WTC11 (cell line): ENCODE measurements at regions not wholly inside any gene's neighbourhood (a gene's known extent, or its start where the extent isn't known, plus 50 kb on each side); places are given as distances from the start of the nearest gene placed in this dataset.

Experiments used
- ATAC-seq: fragments of 200-7000 bp; cut with Tn5 transposase; 2 replicates; pipeline ENCODE4 v1.10.0; 2021; ENCODE audit warnings: mild to moderate bottlenecking, moderate library complexity
- CTCF ChIA-PET: fragments of 300-600 bp; sonication (Branson Sonifier 250); formaldehyde crosslinking; loops from one replicate; lab custom pipeline; 2021; ENCODE audit warnings: antibody characterized with exemption; lab: Charles Lee
- POLR2A ChIA-PET: fragments of 350-600 bp; sonication (Branson Sonifier 250); formaldehyde crosslinking; loops from one replicate; lab custom pipeline; 2021; ENCODE audit warnings: antibody characterized with exemption; lab: Charles Lee
- DNase-seq: peaks from one replicate; pipeline ENCODE4 v3.0.0; 2021; ENCODE audit warnings: low spot score
- H3K27ac Mint-ChIP-seq: 2 replicates; pipeline ENCODE4 v1.8.0; 2021; ENCODE audit warnings: mixed read lengths
- H3K27me3 Mint-ChIP-seq: 2 replicates; pipeline ENCODE4 v1.8.0; 2021; ENCODE audit warnings: low read depth, mild to moderate bottlenecking, moderate library complexity, mixed read lengths
- H3K36me3 Mint-ChIP-seq: 2 replicates; pipeline ENCODE4 v1.8.0; 2021; ENCODE audit warnings: mixed read lengths
- H3K4me1 Mint-ChIP-seq: 2 replicates; pipeline ENCODE4 v1.8.0; 2022; ENCODE audit warnings: mixed read lengths
- H3K4me3 Mint-ChIP-seq: 2 replicates; pipeline ENCODE4 v1.8.0; 2021; ENCODE audit warnings: mild to moderate bottlenecking, moderate library complexity, mixed read lengths
- H3K9me3 Mint-ChIP-seq: 2 replicates; pipeline ENCODE4 v1.8.0; 2021; ENCODE audit warnings: mixed read lengths
- GTF2I ChIP-seq: fragments of 250-450 bp; sonication (Bioruptor Pico); conservative IDR thresholded peaks from 2 replicates; pipeline ENCODE4 v1.4.0; 2021; ENCODE audit warnings: mild to moderate bottlenecking
- JUN ChIP-seq: sonication (generic); formaldehyde crosslinking; IDR thresholded peaks from 2 replicates; pipeline ENCODE4 v1.8.0; 2023; ENCODE audit warnings: mild to moderate bottlenecking, missing genetic modification reagents
- MXD4 ChIP-seq: fragments of 250-450 bp; sonication (Bioruptor Pico); IDR thresholded peaks from 2 replicates; pipeline ENCODE4 v1.8.0; 2021; ENCODE audit warnings: mild to moderate bottlenecking, moderate library complexity, borderline replicate concordance
- RELA ChIP-seq: sonication (generic); formaldehyde crosslinking; IDR thresholded peaks from 2 replicates; pipeline ENCODE4 v1.8.1; 2022; ENCODE audit warnings: missing genetic modification reagents, mild to moderate bottlenecking, borderline replicate concordance
- TEAD4 ChIP-seq: sonication (generic); formaldehyde crosslinking; IDR thresholded peaks from 2 replicates; pipeline ENCODE4 v1.8.0; 2022; ENCODE audit warnings: mild to moderate bottlenecking, missing genetic modification reagents
- ZNF671 ChIP-seq: fragments of 250-450 bp; sonication (Bioruptor Pico); IDR thresholded peaks from 2 replicates; pipeline ENCODE4 v1.8.0; 2021; ENCODE audit warnings: mild to moderate bottlenecking
- TF ChIP-seq, protein P1 (sequence below): sonication (generic); formaldehyde crosslinking; IDR thresholded peaks from 2 replicates; pipeline ENCODE4 v1.8.0; 2022; ENCODE audit warnings: mild to moderate bottlenecking, missing genetic modification reagents
- TF ChIP-seq, protein P2 (sequence below): fragments of 250-450 bp; sonication (Bioruptor Pico); IDR thresholded peaks from 2 replicates; pipeline ENCODE4 v1.9.0; 2021; ENCODE audit warnings: mild to moderate bottlenecking, borderline replicate concordance
- TF ChIP-seq, protein P3 (sequence below): sonication (generic); formaldehyde crosslinking; IDR thresholded peaks from 2 replicates; pipeline ENCODE4 v1.8.0; 2023; ENCODE audit warnings: missing genetic modification reagents
- TF ChIP-seq, protein P4 (sequence below): sonication (generic); formaldehyde crosslinking; IDR thresholded peaks from 2 replicates; pipeline ENCODE4 v1.8.1; 2023; ENCODE audit warnings: mild to moderate bottlenecking, missing genetic modification reagents, moderate library complexity
- TF ChIP-seq, protein P5 (sequence below): sonication (generic); formaldehyde crosslinking; IDR thresholded peaks from 2 replicates; pipeline ENCODE4 v1.8.1; 2023; ENCODE audit warnings: mild to moderate bottlenecking, missing genetic modification reagents, borderline replicate concordance

DNA sequence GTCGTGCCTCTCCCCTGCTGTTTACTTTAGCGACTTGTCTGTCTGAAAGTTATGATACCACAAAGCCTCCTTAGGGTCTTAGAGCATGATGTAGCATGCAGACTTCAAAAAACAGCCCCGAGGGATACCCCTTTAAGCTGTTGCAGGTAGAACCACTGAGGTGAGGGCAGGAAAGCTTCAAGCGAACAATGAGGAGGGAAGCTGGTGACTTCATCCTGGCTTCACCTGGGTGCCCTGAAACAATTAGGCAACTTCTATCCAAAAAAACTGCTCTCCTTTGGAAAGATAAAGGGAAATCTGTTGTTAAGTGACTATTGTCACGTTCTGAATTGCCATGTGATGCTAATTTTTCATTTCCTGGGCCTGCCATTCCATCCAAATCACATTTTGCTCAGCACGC is 231.6 kb downstream of the SOX2 start (continued):
- TF ChIP-seq, protein P1, sequence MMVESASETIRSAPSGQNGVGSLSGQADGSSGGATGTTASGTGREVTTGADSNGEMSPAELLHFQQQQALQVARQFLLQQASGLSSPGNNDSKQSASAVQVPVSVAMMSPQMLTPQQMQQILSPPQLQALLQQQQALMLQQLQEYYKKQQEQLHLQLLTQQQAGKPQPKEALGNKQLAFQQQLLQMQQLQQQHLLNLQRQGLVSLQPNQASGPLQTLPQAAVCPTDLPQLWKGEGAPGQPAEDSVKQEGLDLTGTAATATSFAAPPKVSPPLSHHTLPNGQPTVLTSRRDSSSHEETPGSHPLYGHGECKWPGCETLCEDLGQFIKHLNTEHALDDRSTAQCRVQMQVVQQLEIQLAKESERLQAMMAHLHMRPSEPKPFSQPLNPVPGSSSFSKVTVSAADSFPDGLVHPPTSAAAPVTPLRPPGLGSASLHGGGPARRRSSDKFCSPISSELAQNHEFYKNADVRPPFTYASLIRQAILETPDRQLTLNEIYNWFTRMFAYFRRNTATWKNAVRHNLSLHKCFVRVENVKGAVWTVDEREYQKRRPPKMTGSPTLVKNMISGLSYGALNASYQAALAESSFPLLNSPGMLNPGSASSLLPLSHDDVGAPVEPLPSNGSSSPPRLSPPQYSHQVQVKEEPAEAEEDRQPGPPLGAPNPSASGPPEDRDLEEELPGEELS (CRISPR knock-in tag), result no peak
- TF ChIP-seq JUN (CRISPR knock-in tag) (no peak), TEAD4 (CRISPR knock-in tag) (no peak), ZNF671 (CRISPR knock-in tag) (no peak)
- TF ChIP-seq, protein P2, sequence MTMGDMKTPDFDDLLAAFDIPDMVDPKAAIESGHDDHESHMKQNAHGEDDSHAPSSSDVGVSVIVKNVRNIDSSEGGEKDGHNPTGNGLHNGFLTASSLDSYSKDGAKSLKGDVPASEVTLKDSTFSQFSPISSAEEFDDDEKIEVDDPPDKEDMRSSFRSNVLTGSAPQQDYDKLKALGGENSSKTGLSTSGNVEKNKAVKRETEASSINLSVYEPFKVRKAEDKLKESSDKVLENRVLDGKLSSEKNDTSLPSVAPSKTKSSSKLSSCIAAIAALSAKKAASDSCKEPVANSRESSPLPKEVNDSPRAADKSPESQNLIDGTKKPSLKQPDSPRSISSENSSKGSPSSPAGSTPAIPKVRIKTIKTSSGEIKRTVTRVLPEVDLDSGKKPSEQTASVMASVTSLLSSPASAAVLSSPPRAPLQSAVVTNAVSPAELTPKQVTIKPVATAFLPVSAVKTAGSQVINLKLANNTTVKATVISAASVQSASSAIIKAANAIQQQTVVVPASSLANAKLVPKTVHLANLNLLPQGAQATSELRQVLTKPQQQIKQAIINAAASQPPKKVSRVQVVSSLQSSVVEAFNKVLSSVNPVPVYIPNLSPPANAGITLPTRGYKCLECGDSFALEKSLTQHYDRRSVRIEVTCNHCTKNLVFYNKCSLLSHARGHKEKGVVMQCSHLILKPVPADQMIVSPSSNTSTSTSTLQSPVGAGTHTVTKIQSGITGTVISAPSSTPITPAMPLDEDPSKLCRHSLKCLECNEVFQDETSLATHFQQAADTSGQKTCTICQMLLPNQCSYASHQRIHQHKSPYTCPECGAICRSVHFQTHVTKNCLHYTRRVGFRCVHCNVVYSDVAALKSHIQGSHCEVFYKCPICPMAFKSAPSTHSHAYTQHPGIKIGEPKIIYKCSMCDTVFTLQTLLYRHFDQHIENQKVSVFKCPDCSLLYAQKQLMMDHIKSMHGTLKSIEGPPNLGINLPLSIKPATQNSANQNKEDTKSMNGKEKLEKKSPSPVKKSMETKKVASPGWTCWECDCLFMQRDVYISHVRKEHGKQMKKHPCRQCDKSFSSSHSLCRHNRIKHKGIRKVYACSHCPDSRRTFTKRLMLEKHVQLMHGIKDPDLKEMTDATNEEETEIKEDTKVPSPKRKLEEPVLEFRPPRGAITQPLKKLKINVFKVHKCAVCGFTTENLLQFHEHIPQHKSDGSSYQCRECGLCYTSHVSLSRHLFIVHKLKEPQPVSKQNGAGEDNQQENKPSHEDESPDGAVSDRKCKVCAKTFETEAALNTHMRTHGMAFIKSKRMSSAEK (CRISPR knock-in tag), result no peak
- TF ChIP-seq, protein P3, sequence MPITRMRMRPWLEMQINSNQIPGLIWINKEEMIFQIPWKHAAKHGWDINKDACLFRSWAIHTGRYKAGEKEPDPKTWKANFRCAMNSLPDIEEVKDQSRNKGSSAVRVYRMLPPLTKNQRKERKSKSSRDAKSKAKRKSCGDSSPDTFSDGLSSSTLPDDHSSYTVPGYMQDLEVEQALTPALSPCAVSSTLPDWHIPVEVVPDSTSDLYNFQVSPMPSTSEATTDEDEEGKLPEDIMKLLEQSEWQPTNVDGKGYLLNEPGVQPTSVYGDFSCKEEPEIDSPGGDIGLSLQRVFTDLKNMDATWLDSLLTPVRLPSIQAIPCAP (CRISPR knock-in tag), result no peak
- TF ChIP-seq, all 79 proteins: peak for 0

DNA sequence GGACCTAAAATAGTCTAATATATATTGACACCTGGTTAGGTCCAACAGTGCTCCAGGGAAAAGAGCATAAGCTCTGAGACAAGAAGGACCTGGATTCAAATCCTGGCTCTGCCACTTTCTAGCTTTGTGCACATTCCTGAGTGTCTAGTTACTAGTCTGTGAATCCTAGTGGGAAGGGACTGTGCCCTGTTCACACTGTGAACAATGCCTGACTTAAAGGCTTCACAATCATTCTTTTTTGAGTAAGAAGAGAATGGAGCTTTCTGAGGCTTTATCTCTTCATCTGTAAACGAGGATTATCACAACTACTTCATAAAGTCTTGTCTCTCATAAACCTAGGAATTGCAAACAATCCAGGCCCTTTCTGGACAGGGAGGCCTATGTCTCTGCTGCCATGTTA is 235.9 kb downstream of the SOX2 start:
- POLR2A ChIA-PET, result no interaction called here
- TF ChIP-seq, protein P4, sequence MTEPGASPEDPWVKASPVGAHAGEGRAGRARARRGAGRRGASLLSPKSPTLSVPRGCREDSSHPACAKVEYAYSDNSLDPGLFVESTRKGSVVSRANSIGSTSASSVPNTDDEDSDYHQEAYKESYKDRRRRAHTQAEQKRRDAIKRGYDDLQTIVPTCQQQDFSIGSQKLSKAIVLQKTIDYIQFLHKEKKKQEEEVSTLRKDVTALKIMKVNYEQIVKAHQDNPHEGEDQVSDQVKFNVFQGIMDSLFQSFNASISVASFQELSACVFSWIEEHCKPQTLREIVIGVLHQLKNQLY (CRISPR knock-in tag), result no peak
- no peak for TF ChIP-seq GTF2I (CRISPR knock-in tag)
- Mint-ChIP-seq H3K27me3 (no peaks in the 10 kb centered on the region; the same call in 1 of the 2 replicates), H3K4me3 (no peak overlapping the region), H3K27ac (no peak overlapping the region), H3K4me1 (peaks cover 34% of the 10 kb centered on the region), H3K9me3 (peaks cover 4% of the 10 kb centered on the region; the same call in 1 of the 2 replicates), H3K36me3 (peaks cover 3% of the 10 kb centered on the region; the same call in 1 of the 2 replicates)
- DNase-seq (no peak), ATAC-seq (no peak)
- CTCF ChIA-PET, result interaction anchor here (0.8 to 0.9 kb wide), 2 partner anchors 247 to 656 kb away, joined by 3 read pairs; no protein-coding TSS in a partner anchor

DNA sequence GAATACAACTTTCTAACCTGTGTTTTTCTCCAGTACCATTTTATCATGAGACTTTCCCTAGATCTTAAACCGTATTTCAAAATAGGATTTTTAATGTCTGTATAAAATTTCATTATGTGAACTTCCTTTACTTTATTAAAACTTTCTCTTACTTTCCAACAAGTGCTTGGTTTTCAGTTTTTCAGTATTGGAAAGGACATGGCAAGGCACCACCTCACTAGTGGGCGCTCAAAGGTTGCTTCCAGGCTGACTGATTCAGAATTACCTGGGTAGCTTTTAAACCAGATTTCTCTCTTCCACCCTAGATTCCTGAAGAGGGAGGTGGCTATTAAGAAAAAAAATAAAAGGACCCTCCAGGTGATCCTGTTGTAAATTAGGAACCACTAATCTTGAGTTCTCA is 236.6 kb downstream of the SOX2 start:
- Mint-ChIP-seq H3K27ac (no peak overlapping the region; the same call in 1 of the 2 replicates), H3K9me3 (peaks cover 4% of the 10 kb centered on the region), H3K4me1 (peaks cover 27% of the 10 kb centered on the region)
- TF ChIP-seq RELA (CRISPR knock-in tag), result no peak
- no peak for TF ChIP-seq MXD4
- TF ChIP-seq, protein P5, sequence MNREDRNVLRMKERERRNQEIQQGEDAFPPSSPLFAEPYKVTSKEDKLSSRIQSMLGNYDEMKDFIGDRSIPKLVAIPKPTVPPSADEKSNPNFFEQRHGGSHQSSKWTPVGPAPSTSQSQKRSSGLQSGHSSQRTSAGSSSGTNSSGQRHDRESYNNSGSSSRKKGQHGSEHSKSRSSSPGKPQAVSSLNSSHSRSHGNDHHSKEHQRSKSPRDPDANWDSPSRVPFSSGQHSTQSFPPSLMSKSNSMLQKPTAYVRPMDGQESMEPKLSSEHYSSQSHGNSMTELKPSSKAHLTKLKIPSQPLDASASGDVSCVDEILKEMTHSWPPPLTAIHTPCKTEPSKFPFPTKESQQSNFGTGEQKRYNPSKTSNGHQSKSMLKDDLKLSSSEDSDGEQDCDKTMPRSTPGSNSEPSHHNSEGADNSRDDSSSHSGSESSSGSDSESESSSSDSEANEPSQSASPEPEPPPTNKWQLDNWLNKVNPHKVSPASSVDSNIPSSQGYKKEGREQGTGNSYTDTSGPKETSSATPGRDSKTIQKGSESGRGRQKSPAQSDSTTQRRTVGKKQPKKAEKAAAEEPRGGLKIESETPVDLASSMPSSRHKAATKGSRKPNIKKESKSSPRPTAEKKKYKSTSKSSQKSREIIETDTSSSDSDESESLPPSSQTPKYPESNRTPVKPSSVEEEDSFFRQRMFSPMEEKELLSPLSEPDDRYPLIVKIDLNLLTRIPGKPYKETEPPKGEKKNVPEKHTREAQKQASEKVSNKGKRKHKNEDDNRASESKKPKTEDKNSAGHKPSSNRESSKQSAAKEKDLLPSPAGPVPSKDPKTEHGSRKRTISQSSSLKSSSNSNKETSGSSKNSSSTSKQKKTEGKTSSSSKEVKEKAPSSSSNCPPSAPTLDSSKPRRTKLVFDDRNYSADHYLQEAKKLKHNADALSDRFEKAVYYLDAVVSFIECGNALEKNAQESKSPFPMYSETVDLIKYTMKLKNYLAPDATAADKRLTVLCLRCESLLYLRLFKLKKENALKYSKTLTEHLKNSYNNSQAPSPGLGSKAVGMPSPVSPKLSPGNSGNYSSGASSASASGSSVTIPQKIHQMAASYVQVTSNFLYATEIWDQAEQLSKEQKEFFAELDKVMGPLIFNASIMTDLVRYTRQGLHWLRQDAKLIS (CRISPR knock-in tag), result no peak
- TF ChIP-seq, protein P3 (CRISPR knock-in tag), result no peak
- TF ChIP-seq TEAD4 (CRISPR knock-in tag), result no peak
- TF ChIP-seq, all 79 proteins: peak for 0
- peaks cover 3% of the 10 kb centered on the region; the same call in 1 of the 2 replicates for H3K36me3 Mint-ChIP-seq
- ATAC-seq (peak; percentile 94), DNase-seq (peak; percentile 29)
- ChIA-PET CTCF (interaction anchor here (0.6 to 1.3 kb wide), 5 partner anchors 54 to 673 kb away, joined by 3 to 4 read pairs (median 3); no protein-coding TSS in a partner anchor), POLR2A (interaction anchor here (0.5 kb wide), 1 partner anchor 264 kb away, joined by 3 read pairs; no protein-coding TSS in a partner anchor)
- no peaks in the 10 kb centered on the region; the same call in 1 of the 2 replicates for H3K27me3 Mint-ChIP-seq
- no peak overlapping the region for H3K4me3 Mint-ChIP-seq
